Bronchial epithelial cell (primary cell): ENCODE measurements at regions not wholly inside any gene's neighbourhood (a gene's known extent, or its start where the extent isn't known, plus 50 kb on each side); places are given as distances from the start of the nearest gene placed in this dataset.
A peak's percentile ranks its signal among the peaks of the same experiment; 100 is the strongest.
"Not testable (repeated sequence)": the region's sequence is repeated elsewhere in the genome, so short reads cannot be mapped to it uniquely, and the experiment has no call there.

Source experiments
- DNase-seq: peaks from one replicate; pipeline ENCODE4 v3.0.0-alpha.2; 2010; ENCODE audit warnings: low read depth
- FAIRE-seq: peaks from 2 replicates; lab custom pipeline; 2011; peaks lifted over from hg19 to GRCh38; lab: Jason Lieb, UNC
- H3K27me3 ChIP-seq: 2 replicates; pipeline ENCODE4 v1.5.1; 2011; ENCODE audit warnings: low read length; ENCODE audit not compliant: control insufficient read depth, insufficient read depth
- H3K36me3 ChIP-seq: 2 replicates; pipeline ENCODE4 v1.5.1; 2011; ENCODE audit warnings: low read length; ENCODE audit not compliant: control insufficient read depth, insufficient read depth
- H3K4me3 ChIP-seq: 2 replicates; pipeline ENCODE4 v1.5.1; 2011; ENCODE audit warnings: mild to moderate bottlenecking, low read depth, low read length, control low read depth
- TF ChIP-seq, protein P1 (sequence below): IDR thresholded peaks from 2 replicates; pipeline ENCODE4 v1.5.1; 2011; ENCODE audit warnings: mild to moderate bottlenecking, moderate library complexity, low read length, control low read depth, inconsistent platforms; ENCODE audit not compliant: insufficient read depth, severe bottlenecking

DNA sequence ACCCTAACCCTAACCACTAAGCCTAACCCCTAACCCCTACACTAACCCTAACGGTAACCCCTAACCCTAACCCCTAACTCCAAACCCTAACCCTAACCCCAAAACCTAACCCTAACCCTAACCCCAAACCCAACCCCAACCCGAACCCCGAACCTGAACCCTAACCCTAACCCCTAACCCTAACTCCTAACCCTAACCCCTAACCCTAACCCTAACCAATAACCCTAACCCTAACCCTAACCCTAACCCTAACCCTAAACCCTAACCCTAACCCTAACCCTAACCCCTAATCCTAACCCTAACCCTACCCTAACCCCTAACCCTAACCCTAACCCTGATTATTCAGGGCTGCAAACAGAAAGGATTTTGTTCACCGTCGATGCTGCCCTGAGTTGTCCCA is 144.6 kb upstream of the DUSP22 start:
- H3K36me3 ChIP-seq, DNase-seq, H3K27me3 ChIP-seq, H3K4me3 ChIP-seq, FAIRE-seq: not testable (repeated sequence)

DNA sequence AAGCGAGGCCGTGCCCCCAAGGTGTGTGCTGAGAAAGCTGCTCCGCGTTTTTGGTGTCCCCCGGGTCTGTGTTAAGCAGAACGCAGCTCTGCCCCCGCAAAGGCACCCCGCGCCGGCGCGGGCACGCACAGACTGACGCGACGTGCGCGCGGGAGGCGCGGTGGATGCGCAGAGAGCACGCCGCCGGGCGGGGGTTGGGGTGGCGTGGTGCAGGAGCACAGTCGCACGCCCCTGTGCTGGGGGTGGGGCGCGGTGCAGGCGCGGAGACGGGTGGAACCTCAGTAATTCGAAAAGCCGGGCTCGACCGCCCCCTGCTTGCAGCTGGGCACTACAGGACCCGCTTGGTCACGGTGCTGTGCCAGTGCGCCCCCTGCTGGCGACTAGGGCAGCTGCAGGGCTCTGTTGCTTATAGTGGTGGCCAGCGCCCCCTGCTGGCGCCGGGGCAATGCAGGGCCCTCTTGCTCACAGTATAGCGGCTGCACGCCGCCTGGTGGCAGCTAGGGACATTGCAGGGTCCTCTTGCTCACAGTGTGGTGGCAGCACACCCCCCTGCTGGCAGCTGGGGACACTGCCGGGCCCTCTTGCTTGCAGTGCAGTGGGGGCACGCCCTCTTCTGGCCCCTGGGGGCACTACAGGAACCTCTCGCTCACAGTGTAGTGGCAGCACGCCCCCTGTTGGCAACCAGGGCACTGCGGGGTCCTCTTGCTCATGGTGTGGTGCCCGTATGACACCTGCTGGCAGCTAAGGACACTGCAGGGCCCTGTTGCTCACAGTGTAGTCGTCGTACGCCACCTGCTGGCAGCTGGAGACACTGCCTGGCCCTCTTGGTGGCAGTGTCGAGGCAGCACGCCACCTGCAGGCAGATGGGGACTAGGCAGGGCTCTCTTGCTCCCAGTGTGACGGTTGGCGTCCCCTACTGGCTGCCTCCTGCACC is 144.0 kb upstream of the DUSP22 start:
- not testable (repeated sequence) for H3K27me3 ChIP-seq, FAIRE-seq, DNase-seq, H3K4me3 ChIP-seq, H3K36me3 ChIP-seq
- TF ChIP-seq, protein P1, sequence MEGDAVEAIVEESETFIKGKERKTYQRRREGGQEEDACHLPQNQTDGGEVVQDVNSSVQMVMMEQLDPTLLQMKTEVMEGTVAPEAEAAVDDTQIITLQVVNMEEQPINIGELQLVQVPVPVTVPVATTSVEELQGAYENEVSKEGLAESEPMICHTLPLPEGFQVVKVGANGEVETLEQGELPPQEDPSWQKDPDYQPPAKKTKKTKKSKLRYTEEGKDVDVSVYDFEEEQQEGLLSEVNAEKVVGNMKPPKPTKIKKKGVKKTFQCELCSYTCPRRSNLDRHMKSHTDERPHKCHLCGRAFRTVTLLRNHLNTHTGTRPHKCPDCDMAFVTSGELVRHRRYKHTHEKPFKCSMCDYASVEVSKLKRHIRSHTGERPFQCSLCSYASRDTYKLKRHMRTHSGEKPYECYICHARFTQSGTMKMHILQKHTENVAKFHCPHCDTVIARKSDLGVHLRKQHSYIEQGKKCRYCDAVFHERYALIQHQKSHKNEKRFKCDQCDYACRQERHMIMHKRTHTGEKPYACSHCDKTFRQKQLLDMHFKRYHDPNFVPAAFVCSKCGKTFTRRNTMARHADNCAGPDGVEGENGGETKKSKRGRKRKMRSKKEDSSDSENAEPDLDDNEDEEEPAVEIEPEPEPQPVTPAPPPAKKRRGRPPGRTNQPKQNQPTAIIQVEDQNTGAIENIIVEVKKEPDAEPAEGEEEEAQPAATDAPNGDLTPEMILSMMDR = peak; percentile 30

DNA sequence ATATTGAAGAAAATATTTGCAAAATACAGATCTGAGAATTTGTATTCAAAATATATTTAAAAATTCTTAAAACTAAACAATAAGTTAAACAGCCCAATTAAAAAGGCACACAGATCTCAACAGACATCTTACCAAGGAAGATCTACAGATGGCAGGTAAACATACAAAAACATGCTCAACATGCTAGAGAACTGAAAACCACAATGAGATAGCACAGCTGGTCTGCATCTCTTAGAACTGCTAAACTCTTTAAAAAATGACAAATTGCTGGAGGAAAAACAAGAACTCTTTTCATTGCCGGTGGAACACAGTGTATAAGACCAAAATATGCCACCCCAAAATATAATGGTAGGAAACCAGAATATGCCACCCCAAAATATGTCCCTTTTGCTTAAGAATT is 142.1 kb upstream of the DUSP22 start:
- not testable (repeated sequence) for H3K4me3 ChIP-seq, FAIRE-seq, H3K36me3 ChIP-seq, DNase-seq, H3K27me3 ChIP-seq

DNA sequence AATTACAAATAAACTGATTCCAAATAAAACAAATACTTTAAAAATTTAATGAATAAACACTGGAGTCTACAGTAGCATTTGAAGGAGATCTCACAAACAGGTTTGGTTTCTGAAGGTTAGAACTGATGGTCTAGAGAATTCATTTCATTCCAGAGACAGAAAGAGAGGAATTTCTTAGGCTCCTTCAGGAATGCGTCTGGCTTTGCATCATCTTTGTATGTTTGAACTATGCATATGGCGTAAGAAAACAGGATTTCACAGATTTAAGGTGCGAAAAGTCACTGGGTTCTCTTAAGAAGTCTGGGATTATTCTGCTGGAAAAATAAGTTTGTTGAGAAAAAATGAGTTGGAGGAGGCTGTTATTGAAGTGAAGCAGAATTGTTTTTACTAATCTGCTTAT is 139.9 kb upstream of the DUSP22 start:
- H3K27me3 ChIP-seq, H3K4me3 ChIP-seq, H3K36me3 ChIP-seq, FAIRE-seq: not testable (repeated sequence)
- DNase-seq = peak; percentile 18

DNA sequence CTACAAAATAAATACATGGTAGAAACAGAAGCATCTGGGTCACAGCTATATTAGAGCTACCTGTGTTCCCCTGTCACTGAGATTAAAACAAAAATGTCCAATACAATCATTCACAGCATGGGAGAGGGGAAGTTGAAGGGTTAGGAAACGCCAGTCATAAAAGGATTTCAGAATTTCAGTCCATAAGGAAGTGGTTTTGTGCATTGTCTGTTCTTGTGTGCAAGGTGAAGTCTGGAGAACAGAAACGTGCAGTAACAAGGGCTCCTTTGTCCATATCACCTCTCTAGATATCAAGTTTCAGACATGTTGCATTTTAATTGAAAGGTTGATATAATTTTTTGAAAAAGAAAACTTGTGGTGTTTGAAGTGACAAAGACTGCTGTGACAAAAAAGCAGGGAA is 139.3 kb upstream of the DUSP22 start:
- DNase-seq = peak; percentile 62
- not testable (repeated sequence) for FAIRE-seq, H3K27me3 ChIP-seq, H3K4me3 ChIP-seq, H3K36me3 ChIP-seq

DNA sequence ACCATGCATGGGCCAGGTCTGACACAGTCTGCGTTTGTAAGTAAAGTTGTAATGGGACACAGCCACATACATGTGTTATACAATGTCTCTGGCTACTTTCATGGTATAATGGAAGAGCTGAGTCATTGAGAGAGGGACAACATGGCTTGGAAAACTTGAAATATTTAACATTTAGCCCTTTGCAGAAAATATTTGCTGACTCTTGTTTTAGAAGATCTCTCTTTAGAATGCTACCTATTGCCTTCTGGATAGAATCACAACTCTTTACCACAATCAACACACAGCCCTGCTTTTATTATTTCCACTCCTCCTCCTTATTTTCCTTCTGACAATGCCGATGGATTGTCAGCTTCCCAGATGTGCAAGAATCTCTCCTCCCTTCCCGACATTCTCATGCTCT is 138.4 kb upstream of the DUSP22 start:
- FAIRE-seq, H3K36me3 ChIP-seq, H3K27me3 ChIP-seq, H3K4me3 ChIP-seq, DNase-seq: not testable (repeated sequence)

DNA sequence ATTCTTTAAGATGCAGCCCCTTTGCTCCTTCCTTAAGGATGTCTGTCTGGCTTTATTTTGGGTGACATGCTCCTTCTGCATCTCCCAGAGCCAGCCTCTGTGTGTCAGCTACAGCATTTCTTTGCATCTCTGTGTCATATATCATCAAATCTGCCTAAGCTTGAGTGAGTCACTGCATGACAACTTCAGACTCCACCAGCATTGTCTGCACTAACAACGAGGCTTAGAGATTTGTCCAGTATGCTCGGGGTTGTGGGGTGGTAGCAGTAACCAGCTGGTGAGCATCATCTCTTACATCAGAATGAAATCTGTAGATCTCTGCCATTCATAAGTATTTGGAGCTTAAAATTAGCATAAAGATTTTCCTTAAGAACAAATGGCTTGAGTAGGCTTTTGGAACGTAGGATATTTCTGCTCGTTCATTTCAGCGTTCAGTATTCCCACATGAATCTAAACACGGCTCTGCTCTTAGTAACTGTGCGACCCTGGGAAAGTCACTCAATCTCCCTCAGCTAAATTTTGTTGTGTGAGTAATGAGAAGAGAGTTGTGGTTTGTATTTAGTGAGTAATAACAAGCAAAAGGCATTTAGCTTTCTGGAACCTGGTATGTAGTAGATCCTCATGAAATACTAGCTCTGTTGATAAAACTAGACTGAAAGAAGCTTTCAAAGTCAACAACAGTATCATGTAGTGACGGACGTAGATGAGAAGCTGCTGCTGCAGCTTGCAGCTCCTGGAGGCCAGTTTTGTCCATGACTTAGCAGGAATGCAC is 137.8 kb upstream of the DUSP22 start:
- H3K36me3 ChIP-seq, H3K4me3 ChIP-seq, H3K27me3 ChIP-seq, FAIRE-seq: not testable (repeated sequence)
- peak; percentile 70 for DNase-seq

DNA sequence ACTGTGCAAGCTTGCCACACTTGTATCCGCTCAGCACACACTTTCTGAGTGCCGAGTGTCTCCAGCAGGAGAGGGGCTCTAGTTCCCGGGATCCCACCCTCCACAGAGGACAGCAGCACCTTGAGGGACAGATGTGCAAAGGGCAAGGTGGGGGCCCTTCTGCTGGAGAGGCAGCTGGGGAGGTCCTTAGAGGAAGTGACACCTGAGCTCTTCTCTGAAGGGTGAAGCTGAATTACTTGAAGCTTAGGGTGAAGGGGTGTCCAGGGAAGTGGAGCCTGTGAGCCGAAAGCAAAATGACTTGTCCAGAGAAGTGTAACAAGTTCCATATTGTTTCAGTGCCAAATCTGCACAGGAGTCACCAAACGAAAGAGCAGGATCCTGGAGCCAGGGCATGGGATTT is 136.3 kb upstream of the DUSP22 start:
- Histone ChIP-seq H3K36me3 (no peaks in the 10 kb centered on the region), H3K27me3 (peaks cover 3% of the 10 kb centered on the region), H3K4me3 (no peak overlapping the region)
- DNase-seq = no peak
- TF ChIP-seq, protein P1 = no peak
- FAIRE-seq = no peak

DNA sequence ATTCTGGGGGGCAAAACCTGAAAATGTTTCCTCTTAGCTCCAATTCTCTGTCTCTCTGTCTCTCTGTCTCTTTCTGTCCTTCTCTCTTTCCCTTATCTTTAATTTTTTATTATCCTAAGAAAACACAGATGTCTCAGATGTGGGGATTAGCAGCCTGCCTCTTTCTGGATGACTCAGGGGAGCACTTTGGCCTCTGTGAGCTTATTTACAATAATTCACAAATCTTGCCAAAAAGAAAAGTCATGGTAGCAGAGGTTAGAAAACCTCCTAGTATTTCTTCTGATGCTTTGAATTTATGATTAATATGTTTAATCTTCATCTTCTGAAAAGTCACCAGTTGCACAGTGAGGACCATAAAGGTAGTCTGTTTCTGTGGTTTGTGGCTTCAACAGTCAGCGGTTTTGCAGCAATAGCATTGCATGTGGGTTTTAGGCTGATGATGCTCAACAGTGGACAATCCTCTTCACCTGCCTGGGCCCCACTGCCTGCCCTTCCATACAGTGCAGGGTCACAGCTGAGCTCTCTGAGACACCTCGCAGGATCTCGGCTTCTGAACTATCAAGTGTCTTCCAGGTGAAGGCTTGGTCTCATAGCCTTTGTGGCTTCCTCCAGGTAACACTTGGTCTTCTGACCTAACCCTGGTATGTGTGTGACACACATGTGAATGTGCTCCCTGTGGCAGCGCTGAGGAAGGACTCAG is 135.7 kb upstream of the DUSP22 start:
- not testable (repeated sequence) for DNase-seq, H3K4me3 ChIP-seq, H3K27me3 ChIP-seq, FAIRE-seq, H3K36me3 ChIP-seq

DNA sequence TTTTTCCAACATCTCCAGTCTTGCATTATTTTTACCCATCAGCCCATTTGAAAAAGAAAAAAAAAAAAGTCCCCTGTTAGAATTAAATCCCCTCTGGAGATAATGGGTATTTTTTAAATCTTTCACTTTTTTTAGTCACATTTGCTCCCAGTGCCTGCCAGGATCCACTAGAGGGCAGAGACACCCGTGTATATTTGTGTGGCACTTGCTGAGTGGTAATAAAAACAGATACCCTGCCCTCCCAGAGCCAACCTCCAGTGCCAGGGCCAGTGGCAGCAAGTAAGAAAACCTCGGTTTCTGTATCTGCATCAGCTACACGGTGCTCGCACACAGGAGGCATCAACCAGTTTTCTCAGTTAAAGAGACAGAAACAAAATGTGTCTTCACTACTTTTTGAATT is 135.1 kb upstream of the DUSP22 start:
- not testable (repeated sequence) for H3K4me3 ChIP-seq, H3K27me3 ChIP-seq, H3K36me3 ChIP-seq, DNase-seq, FAIRE-seq

DNA sequence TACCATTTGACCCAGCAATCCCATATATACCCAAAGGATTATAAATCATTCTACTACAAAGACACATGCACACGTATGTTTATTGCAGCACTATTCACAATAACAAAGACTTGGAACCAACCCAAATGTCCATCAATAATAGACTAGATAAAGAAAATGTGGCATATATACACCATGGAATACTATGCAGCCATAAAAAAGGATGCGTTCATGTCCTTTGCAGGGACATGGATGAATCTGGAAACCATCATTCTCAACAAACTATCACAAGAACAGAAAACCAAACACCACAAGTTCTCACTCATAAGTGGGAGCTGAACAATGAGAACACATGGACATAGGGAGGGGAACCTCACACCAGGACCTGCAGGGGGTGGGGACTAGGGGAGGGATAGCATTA is 130.6 kb upstream of the DUSP22 start:
- FAIRE-seq, H3K4me3 ChIP-seq, H3K36me3 ChIP-seq, H3K27me3 ChIP-seq, DNase-seq: not testable (repeated sequence)
